Activated CD4-positive, alpha-beta T cell treated with anti-CD3 and anti-CD28 coated beads, Interleukin-2, Interleukin-4, amounts not matched to agents 100 ng/mL and 50 ng/mL, durations not matched to agents 16 hours and 8 hours (primary cell): ENCODE measurements at regions not wholly inside any gene's neighbourhood (a gene's known extent, or its start where the extent isn't known, plus 50 kb on each side); places are given as distances from the start of the nearest gene placed in this dataset.
A peak's percentile ranks its signal among the peaks of the same experiment; 100 is the strongest.

Source experiments
- DNase-seq: peaks from one replicate; pipeline ENCODE4 v3.0.0-alpha.2; 2020; ENCODE audit warnings: low spot score

GRCh38 chr16:5527817-5528216, 430.2 kb upstream of the EEF2KMT start:
- DNase-seq, result no peak

- no peak for DNase-seq
Observed at GRCh38 chr16:5526826-5527225, 429.2 kb upstream of the EEF2KMT start.

DNA sequence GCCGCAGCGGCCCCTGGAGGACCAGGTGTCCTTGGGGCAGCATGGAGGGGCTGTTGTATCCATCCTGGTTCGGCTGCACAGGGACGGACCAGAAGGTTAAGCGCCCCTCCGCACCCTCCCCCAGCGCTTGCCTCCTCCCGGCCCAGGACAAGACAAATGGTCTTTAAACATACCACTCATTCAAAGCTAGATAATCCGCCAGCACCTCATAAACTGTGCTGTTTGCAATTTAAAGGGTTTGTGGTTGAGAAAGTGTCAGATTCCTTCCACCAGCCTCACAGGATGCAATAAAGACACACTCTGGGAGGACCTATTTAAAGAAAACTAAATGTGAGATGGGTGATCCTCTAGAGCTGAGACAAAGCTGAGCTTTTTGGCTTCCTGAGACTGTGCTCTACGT, 426.2 kb upstream of the EEF2KMT start:
- DNase-seq, result no peak

GRCh38 chr16:5516115-5516514, 418.5 kb upstream of the EEF2KMT start:
- no peak for DNase-seq

DNA sequence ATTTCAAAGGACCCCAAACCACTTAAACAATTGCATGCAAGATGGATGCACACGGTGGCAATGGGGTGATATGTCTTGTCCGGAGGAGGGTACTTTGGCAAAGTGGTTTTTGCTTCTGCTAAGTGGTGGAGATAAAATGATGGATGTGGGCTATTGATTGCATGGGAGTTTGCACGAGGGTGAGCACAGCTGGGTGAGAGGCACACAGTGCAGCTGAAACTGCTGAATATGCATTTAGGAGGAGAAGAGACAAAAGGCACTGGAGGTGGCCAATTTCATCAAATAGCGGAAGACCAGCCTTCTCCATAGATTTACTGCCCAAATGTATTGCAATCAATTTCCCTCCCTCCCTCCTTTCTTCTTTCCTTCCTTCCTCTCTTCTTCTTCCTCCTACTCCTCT, 414.4 kb upstream of the EEF2KMT start:
- no peak for DNase-seq

DNA sequence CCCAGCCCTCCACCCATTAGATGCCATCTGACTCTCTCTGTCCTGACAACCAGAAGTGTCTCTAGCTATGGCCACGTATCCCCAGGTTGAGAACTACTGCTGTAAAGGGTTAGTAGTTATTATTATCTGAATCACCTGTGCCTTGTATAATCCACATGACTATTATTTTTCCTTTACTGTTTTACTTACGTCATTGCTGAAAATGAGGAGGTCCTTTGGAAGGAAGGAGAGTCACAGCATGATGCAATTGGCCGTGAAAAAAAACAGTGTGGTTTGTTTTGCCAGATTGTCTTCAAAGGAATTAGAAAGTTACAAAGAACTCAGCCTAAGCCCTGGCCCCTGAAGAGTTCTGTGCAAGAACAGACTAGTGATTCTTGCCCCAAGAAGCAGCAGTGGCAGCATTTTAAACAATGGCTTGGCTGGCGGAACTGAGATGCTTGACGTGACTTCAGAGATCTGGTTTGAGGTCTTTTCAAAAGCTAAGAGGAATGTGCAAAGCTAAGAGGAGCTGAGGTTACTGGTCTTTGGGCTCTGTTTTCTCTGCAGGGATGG, 413.3 kb upstream of the EEF2KMT start:
- DNase-seq, result no peak

- no peak for DNase-seq
Observed at GRCh38 chr16:5509794-5510193, 412.2 kb upstream of the EEF2KMT start.

- DNase-seq, result no peak
Observed at GRCh38 chr16:5509336-5509735, 411.7 kb upstream of the EEF2KMT start.

DNA sequence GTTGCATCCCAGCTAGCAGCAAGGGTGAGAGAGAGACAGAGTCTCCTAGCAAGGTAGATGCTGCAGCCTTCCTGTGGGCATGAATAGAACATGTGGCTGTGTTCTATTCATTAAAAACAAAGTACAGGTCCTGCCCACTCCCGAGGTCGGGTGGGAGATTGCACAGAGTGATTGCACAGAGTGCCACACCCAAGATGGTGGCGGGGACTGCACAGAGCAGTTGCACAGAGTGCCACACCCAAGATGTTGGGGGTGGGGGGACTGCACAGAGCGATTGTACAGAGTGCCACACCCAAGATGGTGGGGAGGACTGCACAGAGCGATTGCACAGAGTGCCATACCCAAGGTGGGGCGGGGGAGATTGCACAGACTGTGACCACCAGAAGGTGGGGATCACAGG, 410.8 kb upstream of the EEF2KMT start:
- DNase-seq, result no peak

DNA sequence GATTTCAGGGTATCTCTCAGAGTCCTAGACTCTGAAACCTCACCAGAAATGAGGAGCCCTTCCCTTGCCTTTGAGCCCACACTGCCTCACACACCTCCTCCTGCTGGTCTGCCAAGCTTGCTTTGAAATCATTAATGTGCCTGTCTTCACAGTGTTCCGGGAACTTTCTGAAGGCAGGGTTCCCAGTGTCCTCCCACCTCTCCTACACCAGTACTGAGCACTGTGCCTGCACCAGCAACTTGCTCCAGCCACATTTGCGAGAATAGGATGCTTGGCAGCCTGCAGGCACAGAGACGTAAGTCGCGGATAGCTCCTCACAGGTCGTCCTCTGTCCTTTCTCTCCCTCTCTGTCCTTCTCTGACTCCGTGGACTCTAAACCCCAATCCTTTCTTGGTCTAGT, 408.4 kb upstream of the EEF2KMT start:
- no peak for DNase-seq

DNA sequence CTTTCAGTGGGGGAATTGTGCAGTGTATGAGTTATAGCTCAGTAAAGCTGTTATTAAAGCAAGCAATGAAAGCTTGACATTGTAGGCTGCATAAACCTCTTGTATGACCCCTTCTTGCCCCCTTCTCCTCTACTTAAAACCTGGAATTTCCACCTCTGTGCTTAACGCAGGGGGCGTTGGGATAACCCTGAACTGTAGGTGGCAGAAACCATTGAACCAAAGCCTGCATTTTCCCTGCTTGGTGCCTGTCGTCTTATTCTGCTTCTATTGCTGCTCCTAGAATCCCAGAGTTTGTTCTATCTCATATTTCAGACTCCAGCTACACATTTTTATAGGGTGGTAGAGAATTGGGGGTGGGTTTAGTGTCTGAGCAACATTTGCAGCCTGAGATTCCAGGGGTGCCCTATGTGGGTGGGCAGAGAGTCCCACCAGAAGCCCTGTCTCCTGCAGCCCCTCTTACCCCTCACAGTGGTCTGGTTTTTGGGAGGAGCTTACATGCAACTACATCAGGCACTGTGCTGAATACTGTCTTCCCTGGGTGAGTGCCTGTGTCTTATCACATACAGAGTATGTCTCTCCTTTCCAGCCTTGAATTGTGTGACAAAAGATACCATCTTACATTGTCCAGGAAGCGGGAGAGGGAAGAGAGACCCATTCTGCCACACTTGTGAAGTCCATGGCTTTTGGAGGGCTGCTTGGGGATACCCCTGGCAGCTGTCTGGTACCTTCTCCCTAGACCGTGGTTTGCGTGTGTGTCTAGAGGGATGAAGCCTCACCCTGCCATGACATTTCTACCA, 407.7 kb upstream of the EEF2KMT start:
- no peak for DNase-seq

DNA sequence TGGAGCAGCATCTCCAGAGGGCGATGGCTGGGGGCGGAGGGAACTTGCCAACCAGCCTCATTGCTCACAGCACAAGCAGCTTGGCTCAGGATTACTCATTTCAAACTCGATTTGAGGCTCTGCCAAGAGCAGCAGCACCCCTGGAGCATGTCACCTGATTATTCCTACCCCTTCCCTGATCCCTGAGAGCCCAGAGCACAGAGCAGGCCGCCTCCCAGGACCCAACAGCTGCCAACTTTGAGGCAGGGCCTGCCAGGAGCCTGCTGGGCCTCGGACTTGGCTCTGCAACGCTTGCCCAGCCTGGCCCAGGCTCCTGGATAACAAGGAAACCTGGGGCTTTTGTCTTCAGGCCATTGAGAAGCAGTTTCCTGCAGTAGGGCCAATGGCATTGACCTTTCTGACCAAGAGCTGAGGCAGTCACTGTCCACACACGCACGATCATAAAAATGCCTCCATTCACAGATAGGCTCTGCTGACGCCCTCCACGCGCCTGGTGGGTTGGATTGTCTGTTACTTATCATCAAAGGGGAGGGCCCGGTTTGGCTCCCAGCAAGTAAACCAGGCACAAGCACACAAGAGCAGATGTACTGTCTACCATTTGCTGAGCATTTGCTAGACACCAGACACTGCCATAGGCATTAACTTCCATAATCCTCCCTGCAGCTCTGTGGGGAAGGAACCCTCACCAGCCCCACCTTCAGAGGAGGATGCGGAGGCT, 406.6 kb upstream of the EEF2KMT start:
- DNase-seq, result no peak

- DNase-seq, result no peak
Observed at GRCh38 chr16:5502944-5503343, 405.3 kb upstream of the EEF2KMT start.

- no peak for DNase-seq
Observed at GRCh38 chr16:5502467-5502869, 404.9 kb upstream of the EEF2KMT start.

GRCh38 chr16:5500526-5500925, 402.9 kb upstream of the EEF2KMT start:
- no peak for DNase-seq

DNA sequence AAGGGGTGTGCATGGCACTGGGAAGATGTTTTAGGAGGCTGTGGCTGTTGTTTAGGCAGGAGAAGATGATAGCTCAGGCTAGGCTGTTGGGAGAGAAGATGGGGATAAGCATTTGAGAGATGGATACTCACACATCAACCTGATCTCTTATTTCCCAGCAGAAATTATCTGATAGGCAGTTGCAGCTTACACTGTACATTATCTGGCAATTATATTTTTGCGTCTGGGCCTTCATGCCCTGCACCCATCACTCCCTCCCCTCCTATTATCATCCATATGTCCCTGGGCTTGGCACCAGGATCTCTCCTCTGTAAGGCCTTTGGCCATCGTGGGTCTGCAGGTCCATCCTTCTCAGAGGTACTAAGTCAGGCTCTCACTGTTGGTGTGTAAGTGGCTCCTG, 401.0 kb upstream of the EEF2KMT start:
- no peak for DNase-seq

DNA sequence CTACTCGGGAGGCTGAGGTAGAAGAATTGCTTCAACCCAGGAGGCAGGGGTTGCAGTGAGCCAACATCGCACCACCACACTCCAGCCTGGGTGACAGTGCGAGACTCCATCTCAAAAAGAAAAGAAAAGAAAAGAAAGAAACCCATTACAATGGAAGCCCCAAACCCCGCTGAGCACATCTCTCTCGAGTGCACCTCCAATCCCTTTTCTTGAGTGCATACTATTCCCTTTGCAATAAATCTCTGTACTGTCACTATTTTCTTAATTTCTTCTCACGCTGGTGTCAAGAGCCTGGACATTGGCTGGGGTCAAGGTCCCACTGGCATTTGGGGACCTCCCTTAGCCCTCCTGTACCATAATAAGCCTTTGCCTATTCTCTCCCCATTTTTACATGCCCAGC, 398.4 kb upstream of the EEF2KMT start:
- DNase-seq, result no peak

GRCh38 chr16:5490499-5490898, 392.9 kb upstream of the EEF2KMT start:
- peak; percentile 35 for DNase-seq

DNA sequence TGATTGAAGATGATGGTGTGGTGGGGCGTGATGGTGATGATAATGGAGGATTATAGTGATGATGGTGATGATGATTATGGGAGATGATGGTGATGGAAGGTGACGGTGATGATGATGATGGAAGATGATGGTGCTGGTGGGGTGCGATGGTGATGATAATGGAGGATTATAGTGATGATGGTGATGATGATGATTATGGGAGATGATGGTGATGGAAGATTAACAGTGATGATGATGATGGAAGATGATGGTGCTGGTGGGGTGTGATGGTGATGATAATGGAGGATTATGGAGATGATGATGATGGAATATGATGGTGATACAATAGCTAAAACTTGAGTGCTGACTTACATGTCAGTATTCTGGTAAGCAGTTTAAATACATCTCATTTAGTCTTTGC, 391.0 kb upstream of the EEF2KMT start:
- DNase-seq, result no peak

- DNase-seq, result no peak
Observed at GRCh38 chr16:5487728-5488127, 390.1 kb upstream of the EEF2KMT start.

GRCh38 chr16:5482256-5482655, 384.7 kb upstream of the EEF2KMT start:
- no peak for DNase-seq

DNA sequence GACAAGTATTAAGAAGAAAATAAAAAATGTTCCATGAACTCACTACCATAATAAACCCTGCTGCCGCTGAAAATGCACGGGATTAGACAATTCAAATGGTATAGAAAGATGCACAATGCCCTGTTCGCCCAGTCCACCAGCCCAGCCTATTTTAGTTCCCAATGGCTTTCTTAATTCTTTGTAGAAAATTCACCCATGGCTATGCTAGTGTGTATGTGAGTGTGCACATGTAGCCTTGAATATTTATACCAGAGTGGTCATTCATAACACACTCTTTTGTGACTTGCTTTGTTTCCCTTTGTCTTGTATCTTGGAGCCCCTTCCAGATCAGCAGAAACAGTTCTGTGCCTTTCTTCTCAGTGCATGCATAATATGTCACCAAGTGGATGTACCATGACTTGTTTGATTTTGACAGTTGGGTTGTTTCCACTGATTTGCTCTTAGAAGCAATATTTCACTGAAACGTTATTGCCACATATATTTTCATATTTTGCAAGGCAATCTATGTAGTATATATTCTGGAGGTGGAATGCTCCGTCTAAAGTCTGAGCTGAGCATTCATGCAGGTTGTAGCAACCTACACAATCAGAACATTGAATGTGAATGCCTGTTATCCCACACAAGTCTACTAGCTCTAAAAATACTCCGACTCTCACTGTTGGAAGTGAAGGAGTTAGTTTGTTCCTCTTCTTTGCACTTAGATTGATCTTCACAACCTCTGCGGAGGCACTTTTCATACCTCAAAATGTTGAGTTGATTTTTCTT, 383.0 kb upstream of the EEF2KMT start:
- DNase-seq, result no peak

DNA sequence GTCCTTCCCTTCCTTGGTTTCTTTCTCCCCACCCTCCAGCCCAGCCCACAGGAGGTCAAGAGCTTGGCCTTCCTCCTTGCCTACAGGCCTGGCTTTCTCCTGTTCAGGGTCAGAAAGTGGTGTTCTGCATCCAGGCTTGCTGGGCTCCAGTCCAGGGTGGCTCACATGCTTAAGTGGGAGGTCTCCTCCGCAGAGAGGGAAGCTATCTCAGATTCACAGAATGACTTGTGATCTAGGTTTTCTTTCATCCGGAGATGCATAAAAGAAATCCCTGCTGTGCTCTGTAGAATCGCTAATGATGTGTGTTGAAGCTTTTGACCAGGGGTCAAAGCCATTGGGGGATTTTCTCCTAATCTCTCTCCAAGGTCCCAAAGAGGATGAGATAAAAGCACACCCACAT, 382.3 kb upstream of the EEF2KMT start:
- no peak for DNase-seq
